DND-41 (cell line): ENCODE measurements at regions not wholly inside any gene's neighbourhood (a gene's known extent, or its start where the extent isn't known, plus 50 kb on each side); places are given as distances from the start of the nearest gene placed in this dataset.

ENCODE experiments used
- CTCF ChIP-seq: IDR thresholded peaks from 2 replicates; pipeline ENCODE4 v1.5.1; 2012; ENCODE audit warnings: borderline replicate concordance, low read length, moderate library complexity, mild to moderate bottlenecking; ENCODE audit not compliant: poor library complexity, severe bottlenecking; ENCODE audit errors: extremely low read depth
- EZH2 ChIP-seq: IDR thresholded peaks from 3 replicates; pipeline ENCODE4 v1.6.1; 2012; ENCODE audit warnings: borderline replicate concordance, low read depth, mild to moderate bottlenecking, moderate library complexity, low read length, inconsistent platforms; ENCODE audit not compliant: severe bottlenecking

- TF ChIP-seq CTCF (no peak), EZH2 (no peak)
These were observed 130.8 kb downstream of the TRIM29 start for GRCh38 chr11:120007144-120007543.
